LNCAP (cell line): ENCODE measurements at regions not wholly inside any gene's neighbourhood (a gene's known extent, or its start where the extent isn't known, plus 50 kb on each side); places are given as distances from the start of the nearest gene placed in this dataset.

Experiments
- CTCF ChIP-seq: fragments of 450-650 bp; IDR thresholded peaks from 2 replicates; pipeline ENCODE4 v1.5.1; 2017; ENCODE audit warnings: mild to moderate bottlenecking

GRCh38 chr4:72966652-72967051, 102.9 kb downstream of the COX18 start:
- TF ChIP-seq CTCF: no peak

- no peak for TF ChIP-seq CTCF
These were observed 110.1 kb downstream of the COX18 start for GRCh38 chr4:72959411-72959810.

- no peak for TF ChIP-seq CTCF
These were observed 114.7 kb downstream of the COX18 start for GRCh38 chr4:72954811-72955210.

GRCh38 chr4:72953571-72953970, 115.9 kb downstream of the COX18 start:
- no peak for TF ChIP-seq CTCF

- no peak for TF ChIP-seq CTCF
These were observed 117.9 kb downstream of the COX18 start for GRCh38 chr4:72951628-72952027.

GRCh38 chr4:72951147-72951546, 118.4 kb downstream of the COX18 start:
- TF ChIP-seq CTCF: no peak

- no peak for TF ChIP-seq CTCF
These were observed 121.4 kb downstream of the COX18 start for GRCh38 chr4:72948080-72948479.

- TF ChIP-seq CTCF: no peak
These were observed 123.7 kb downstream of the COX18 start for GRCh38 chr4:72945719-72946336.
